ENCODE measurements at regions not wholly inside any gene's neighbourhood (a gene's known extent, or its start where the extent isn't known, plus 50 kb on each side); places are given as distances from the start of the nearest gene placed in this dataset.

GRCh38 chr3:23748398-23749110, 57.2 kb upstream of the UBE2E1 start:
- TF ChIP-seq CTCF (IDR thresholded peaks at IDR 0.05; ENCODE audit: insufficient read depth, low read length, poor library complexity, severe bottlenecking) (no peak), EZH2phosphoT487 (conservative IDR thresholded peaks at IDR 0.05; ENCODE audit: low read length) (no peak)
